K562 (cell line): ENCODE measurements at regions not wholly inside any gene's neighbourhood (a gene's known extent, or its start where the extent isn't known, plus 50 kb on each side); places are given as distances from the start of the nearest gene placed in this dataset.

Experiments used
- ELF4 ChIP-seq: fragments of 450-650 bp; formaldehyde crosslinking; IDR thresholded peaks from 2 replicates; pipeline ENCODE4 v1.4.0; 2022; ENCODE audit warnings: missing genetic modification characterization
- KDM2B ChIP-seq: fragments of 250-450 bp; sonication (Bioruptor Pico); IDR thresholded peaks from 2 replicates; pipeline ENCODE4 v1.8.0; 2021; ENCODE audit warnings: mild to moderate bottlenecking, moderate library complexity
- POLR2AphosphoS5 ChIP-seq: IDR thresholded peaks from 2 replicates; pipeline ENCODE4 v1.6.1; 2011; ENCODE audit warnings: mild to moderate bottlenecking, low read depth, low read length, moderate library complexity; ENCODE audit not compliant: control insufficient read depth, insufficient read depth
- RFX5 ChIP-seq: IDR thresholded peaks from 2 replicates; pipeline ENCODE4 v1.6.1; 2011; ENCODE audit warnings: low read depth, mild to moderate bottlenecking, improper control_type of control experiment, low read length

DNA sequence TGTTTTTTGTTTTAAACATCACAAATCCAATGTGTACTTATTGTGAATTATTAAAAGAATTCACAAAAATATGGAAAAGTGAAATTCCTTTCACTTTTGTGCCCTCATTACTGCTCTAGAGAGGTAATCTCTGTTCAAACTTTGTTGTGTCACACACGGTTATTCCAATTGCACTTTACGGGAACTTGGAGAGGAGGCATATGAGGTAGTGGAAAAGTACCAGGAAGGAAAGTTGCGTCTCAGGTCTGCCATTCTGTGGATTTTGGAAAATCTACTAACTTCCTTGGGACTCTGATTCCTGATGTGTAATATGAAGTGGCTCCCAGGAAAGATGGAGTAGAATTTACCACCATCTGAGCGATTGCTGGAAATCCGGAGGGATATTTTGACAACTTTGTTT is 90.9 kb upstream of the DCN start:
- TF ChIP-seq RFX5 = no peak
- no peak for TF ChIP-seq KDM2B (CRISPR knock-in tag)
- no peak for TF ChIP-seq ELF4 (CRISPR knock-in tag)
- no peak for TF ChIP-seq POLR2AphosphoS5
